ENCODE measurements at regions not wholly inside any gene's neighbourhood (a gene's known extent, or its start where the extent isn't known, plus 50 kb on each side); places are given as distances from the start of the nearest gene placed in this dataset.

DNA sequence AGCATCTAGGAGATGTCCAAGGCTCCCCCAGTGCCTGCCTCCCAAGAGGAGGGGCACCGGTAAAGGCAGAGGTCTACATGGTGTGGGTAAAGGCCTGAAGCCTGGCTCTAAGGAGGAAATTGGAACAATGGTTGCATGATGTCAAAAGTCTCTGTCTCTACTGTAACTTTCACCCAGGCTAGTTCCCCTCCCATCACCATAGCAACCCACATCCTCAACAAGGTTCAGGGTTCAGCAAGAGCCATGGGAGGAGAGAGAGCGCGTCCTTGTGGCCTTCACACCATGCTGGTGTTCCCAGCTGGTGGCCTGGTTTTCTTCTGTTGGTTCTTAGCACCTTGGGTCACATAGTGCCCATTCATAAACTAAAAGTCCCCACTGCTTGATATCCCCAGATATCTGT, 196.7 kb upstream of the CDH5 start:
- no peak overlapping the region for H2BK120ac ChIP-seq (ENCODE audit: low read depth, low read length)
- H2BK5ac ChIP-seq (ENCODE audit: low read depth, low read length, poor library complexity, severe bottlenecking): no peak overlapping the region
- H3K4me2 ChIP-seq (ENCODE audit: low read depth, low read length): no peak overlapping the region
- ChIA-PET POLR2A (ENCODE audit: unreplicated experiment) (no interaction called here), CTCF (no interaction called here)
- no CpG with 5 or more reads among the region's 3 CpGs for WGBS, 2 experiments (ENCODE audit: extremely low coverage in 2 of 2, insufficient read length in 1 of 2)
- no peak overlapping the region for H2AK5ac ChIP-seq (ENCODE audit: low read depth, low read length)
- BruUV-seq (replicated peaks): no TSS peak
- no peak for DNase-seq
- no peak overlapping the region for H4K5ac ChIP-seq (ENCODE audit: low read depth, low read length)
- no peak overlapping the region for H3K56ac ChIP-seq (ENCODE audit: extremely low read depth, insufficient read depth, low read length)
- H2BK20ac ChIP-seq (ENCODE audit: low read depth, low read length): peak overlapping the region; percentile 3; the same call in 1 of the 2 replicates
- dilution Hi-C loops (cut with HindIII; ENCODE audit: low sequenced_read_pairs, unreplicated experiment): no loop called here
- ATAC-seq (ENCODE audit: low read depth): no peak
- H3K36me3 ChIP-seq (ENCODE audit: control insufficient read depth, insufficient read depth, low read length): no peaks in the 10 kb centered on the region
- 0 out of 2 replicates have a peak, but pooled peaks cover 2% of the 10 kb centered on the region for H3K9me3 ChIP-seq (ENCODE audit: control insufficient read depth, insufficient read depth, low read length)
- H3K4me3 ChIP-seq (ENCODE audit: insufficient read depth, low read depth, low read length): no peak overlapping the region
- no peaks in the 10 kb centered on the region for H3K27me3 ChIP-seq (ENCODE audit: control insufficient read depth, insufficient read depth, low read length)
- TF ChIP-seq MXI1 (IDR thresholded peaks at IDR 0.05; ENCODE audit: borderline replicate concordance, low read depth, low read length) (no peak), RCOR1 (IDR thresholded peaks at IDR 0.05; ENCODE audit: insufficient replicate concordance, low read length) (no peak), MAFK (IDR thresholded peaks at IDR 0.05; ENCODE audit: low read depth, low read length) (no peak), RAD21 (IDR thresholded peaks at IDR 0.05; ENCODE audit: low read length) (no peak), POLR2A (IDR thresholded peaks at IDR 0.05; ENCODE audit: low read depth, low read length) (no peak), NFE2L2 (IDR thresholded peaks at IDR 0.05; ENCODE audit: low read depth, low read length) (no peak), BHLHE40 (IDR thresholded peaks at IDR 0.05; ENCODE audit: low read depth, low read length) (no peak), FOS (IDR thresholded peaks at IDR 0.05; ENCODE audit: low read depth, low read length) (no peak), RFX5 (IDR thresholded peaks at IDR 0.05; ENCODE audit: low read depth, low read length) (no peak), SMC3 (IDR thresholded peaks at IDR 0.05; ENCODE audit: low read depth, low read length) (no peak), MAZ (IDR thresholded peaks at IDR 0.05; ENCODE audit: borderline replicate concordance, low read depth, low read length) (no peak), CEBPB (IDR thresholded peaks at IDR 0.05; ENCODE audit: low read depth, low read length) (no peak), CHD1 (IDR thresholded peaks at IDR 0.05; ENCODE audit: low read depth, low read length) (no peak)
- TF ChIP-seq, protein P1, sequence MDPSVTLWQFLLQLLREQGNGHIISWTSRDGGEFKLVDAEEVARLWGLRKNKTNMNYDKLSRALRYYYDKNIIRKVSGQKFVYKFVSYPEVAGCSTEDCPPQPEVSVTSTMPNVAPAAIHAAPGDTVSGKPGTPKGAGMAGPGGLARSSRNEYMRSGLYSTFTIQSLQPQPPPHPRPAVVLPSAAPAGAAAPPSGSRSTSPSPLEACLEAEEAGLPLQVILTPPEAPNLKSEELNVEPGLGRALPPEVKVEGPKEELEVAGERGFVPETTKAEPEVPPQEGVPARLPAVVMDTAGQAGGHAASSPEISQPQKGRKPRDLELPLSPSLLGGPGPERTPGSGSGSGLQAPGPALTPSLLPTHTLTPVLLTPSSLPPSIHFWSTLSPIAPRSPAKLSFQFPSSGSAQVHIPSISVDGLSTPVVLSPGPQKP (IDR thresholded peaks at IDR 0.05; ENCODE audit: borderline replicate concordance, low read depth, low read length): no peak
- TF ChIP-seq, protein P2, sequence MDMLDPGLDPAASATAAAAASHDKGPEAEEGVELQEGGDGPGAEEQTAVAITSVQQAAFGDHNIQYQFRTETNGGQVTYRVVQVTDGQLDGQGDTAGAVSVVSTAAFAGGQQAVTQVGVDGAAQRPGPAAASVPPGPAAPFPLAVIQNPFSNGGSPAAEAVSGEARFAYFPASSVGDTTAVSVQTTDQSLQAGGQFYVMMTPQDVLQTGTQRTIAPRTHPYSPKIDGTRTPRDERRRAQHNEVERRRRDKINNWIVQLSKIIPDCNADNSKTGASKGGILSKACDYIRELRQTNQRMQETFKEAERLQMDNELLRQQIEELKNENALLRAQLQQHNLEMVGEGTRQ (IDR thresholded peaks at IDR 0.05; ENCODE audit: low read depth, low read length): no peak
- TF ChIP-seq, protein P3, sequence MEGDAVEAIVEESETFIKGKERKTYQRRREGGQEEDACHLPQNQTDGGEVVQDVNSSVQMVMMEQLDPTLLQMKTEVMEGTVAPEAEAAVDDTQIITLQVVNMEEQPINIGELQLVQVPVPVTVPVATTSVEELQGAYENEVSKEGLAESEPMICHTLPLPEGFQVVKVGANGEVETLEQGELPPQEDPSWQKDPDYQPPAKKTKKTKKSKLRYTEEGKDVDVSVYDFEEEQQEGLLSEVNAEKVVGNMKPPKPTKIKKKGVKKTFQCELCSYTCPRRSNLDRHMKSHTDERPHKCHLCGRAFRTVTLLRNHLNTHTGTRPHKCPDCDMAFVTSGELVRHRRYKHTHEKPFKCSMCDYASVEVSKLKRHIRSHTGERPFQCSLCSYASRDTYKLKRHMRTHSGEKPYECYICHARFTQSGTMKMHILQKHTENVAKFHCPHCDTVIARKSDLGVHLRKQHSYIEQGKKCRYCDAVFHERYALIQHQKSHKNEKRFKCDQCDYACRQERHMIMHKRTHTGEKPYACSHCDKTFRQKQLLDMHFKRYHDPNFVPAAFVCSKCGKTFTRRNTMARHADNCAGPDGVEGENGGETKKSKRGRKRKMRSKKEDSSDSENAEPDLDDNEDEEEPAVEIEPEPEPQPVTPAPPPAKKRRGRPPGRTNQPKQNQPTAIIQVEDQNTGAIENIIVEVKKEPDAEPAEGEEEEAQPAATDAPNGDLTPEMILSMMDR (conservative IDR thresholded peaks at IDR 0.05; ENCODE audit: low read depth, low read length): no peak
- no peak overlapping the region for H4K8ac ChIP-seq (ENCODE audit: low read depth in 2 of 2, low read length in 2 of 2)
- intact Hi-C loops (cut with micrococcal nuclease): loop anchor here (5.0 to 10.0 kb wide), 2 partner anchors 855 to 1048 kb away; partner anchors contain the start of gene CDH11
- no peak overlapping the region for H3K18ac ChIP-seq (ENCODE audit: low read depth, low read length)
- H3K9ac ChIP-seq (ENCODE audit: low read depth, low read length): no peak overlapping the region
- in situ Hi-C loops (cut with MboI; ENCODE audit: low sequenced_read_pairs): no loop called here
- H2AK9ac ChIP-seq (replicated peaks; ENCODE audit: low read depth, low read length, poor library complexity): no peak overlapping the region
- no peaks in the 10 kb centered on the region for H3K79me1 ChIP-seq (ENCODE audit: low read depth in 1 of 2, low read length in 2 of 2)
- H3K14ac ChIP-seq (replicated peaks; ENCODE audit: low read depth, low read length): no peak overlapping the region
- 0 out of 3 replicates have a peak overlapping the region, but pooled peaks have one; percentile 1 for H2BK15ac ChIP-seq (ENCODE audit: low read depth, low read length)
- peak overlapping the region; percentile 29; the same call in 1 of the 2 replicates for H3K4ac ChIP-seq (ENCODE audit: low read depth, low read length)
- no peak overlapping the region for H3K23ac ChIP-seq (ENCODE audit: low read depth, low read length)
- H3K27ac ChIP-seq (ENCODE audit: insufficient read depth, low read length): no peak overlapping the region
- H2AFZ ChIP-seq (replicated peaks; ENCODE audit: low read length, poor library complexity): no peak overlapping the region
- H3K4me1 ChIP-seq (ENCODE audit: control insufficient read depth, insufficient read depth, low read length): peaks cover 6% of the 10 kb centered on the region; the same call in 1 of the 2 replicates
- no peaks in the 10 kb centered on the region for H4K20me1 ChIP-seq (ENCODE audit: insufficient read depth, low read length)
- peaks cover 10% of the 10 kb centered on the region; the same call in 1 of the 2 replicates for H3K9me1 ChIP-seq (ENCODE audit: insufficient read depth, low read length)
- 0 out of 2 replicates have a peak overlapping the region, but pooled peaks have one; percentile 41 for H4K91ac ChIP-seq (ENCODE audit: insufficient read depth, low read depth, low read length)
